ENCODE measurements at regions not wholly inside any gene's neighbourhood (a gene's known extent, or its start where the extent isn't known, plus 50 kb on each side); places are given as distances from the start of the nearest gene placed in this dataset.

DNA sequence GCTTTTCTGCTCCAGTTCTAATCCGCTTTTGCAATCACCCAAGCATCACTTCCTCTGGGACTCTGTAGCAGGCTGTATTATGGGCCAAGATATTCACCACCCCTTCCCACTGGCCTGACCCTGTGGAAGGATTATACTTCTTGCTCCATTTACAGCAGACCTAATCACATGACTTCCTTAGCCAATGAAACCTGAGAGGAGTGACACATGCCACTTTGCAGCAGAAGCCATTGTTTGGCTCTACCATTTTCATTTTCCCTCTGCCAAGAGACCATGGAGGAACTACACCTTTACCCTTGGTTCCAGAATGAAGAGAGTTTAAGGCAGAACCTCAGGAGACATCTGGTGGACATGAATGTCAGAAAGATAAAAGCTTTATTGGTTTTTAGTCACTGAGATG lies 134.9 kb upstream of the HSD17B12 start:
- no peak for DNase-seq
- Histone ChIP-seq H3K27me3 (ENCODE audit: control insufficient read depth, insufficient read depth, low read length) (peaks cover 46% of the 10 kb centered on the region), H3K4me3 (ENCODE audit: insufficient read depth, low read depth, low read length) (no peak overlapping the region), H3K36me3 (replicated peaks; ENCODE audit: control insufficient read depth, insufficient read depth, low read length) (no peaks in the 10 kb centered on the region)

DNA sequence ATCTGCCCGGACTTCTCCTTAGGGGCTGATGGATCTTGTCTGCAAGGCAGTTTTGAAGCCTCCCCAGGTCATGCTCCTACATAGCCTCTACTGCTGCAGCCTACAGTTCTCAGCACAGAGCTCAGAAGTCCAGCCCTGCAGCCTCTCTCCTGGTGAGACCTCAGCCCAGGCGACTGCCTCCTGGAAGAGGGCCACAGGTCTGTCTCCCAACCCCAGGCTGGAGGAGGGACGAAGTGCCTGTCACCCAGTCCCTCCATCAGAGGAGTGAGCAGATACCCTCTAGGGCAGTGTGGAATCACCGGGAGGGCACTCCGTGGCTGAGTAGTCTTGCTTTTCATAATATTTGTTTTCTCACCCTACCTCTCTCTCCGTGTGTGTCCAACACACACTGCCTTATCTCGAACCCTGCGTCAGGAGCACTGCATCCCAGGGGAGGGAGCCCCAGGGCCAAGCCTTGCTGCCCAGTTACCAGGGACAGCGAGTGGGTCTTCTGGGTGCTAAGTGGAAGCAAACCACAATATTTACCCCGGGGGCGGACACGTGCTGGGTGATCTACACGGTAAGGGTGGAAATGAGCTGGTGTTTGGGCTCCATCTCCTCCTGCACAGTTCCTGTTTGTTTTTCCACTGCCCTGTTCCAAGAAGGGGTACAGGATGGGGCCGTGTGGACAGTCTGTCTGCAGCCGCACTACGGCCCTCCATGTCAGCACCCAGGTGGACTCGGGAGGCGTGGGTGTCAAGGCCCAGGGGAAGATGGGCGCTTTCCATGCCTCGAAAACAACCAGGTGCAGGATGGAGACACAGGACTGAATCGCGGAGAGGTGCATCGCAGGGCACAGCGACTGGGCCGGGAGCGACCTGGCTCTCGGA lies 133.7 kb upstream of the HSD17B12 start:
- H3K27me3 ChIP-seq (ENCODE audit: control insufficient read depth, insufficient read depth, low read length) = peaks cover 49% of the 10 kb centered on the region
- peak overlapping the region; percentile 42; the same call in 1 of the 2 replicates for H3K4me3 ChIP-seq (ENCODE audit: insufficient read depth, low read depth, low read length)
- H3K36me3 ChIP-seq (replicated peaks; ENCODE audit: control insufficient read depth, insufficient read depth, low read length) = no peaks in the 10 kb centered on the region

DNA sequence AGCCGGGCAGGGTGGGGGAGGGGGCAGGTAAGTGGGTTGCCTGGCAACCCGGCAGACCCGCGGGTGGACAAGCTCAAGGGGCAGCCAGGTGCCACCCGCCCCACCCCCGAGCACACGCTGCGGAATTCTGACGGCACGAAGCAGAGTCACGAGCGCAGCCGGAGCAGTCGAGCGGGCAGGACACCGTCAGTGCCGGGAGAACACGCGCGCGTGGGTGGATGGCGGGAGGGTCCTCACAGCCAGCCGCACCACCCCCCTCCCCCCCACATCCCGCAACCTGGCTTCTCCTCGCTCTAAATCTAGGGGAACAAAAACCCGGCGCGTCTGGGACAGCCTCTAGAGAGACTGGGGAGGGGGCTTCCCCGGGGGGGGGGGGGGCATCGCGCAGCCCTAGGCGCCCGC lies 133.1 kb upstream of the HSD17B12 start:
- H3K36me3 ChIP-seq (replicated peaks; ENCODE audit: control insufficient read depth, insufficient read depth, low read length) = no peaks in the 10 kb centered on the region
- DNase-seq = peak; percentile 79
- peak overlapping the region; percentile 42 for H3K4me3 ChIP-seq (ENCODE audit: insufficient read depth, low read depth, low read length)
- H3K27me3 ChIP-seq (ENCODE audit: control insufficient read depth, insufficient read depth, low read length) = peaks cover 49% of the 10 kb centered on the region

More for the DNA sequence above, 133.7 kb upstream of the HSD17B12 start:
- no peak for DNase-seq

DNA sequence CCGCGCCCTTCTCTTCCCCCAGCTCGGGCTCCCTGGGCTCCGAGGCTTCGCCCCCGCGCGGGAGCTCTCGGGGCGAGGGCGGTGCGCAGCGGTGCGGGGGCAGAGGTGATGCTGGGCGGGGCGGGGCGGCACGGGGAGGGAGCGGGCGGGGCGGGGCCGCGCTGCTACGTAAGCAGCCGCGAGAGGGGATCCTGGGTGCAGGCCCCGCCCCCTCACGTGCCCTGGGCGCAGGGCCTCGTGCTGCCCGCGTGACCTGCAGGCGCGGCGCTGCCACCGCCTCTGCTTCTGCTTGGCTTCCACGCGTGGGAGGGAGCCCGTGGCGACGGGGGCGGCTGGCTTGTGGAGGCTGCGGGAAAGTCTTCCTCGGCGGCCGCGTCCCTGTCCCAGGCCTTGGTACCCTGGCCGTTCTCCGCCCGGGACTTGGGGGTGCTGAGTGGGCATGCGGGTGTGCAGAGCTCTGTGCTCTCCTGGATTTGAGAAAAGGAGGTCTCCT lies 132.6 kb upstream of the HSD17B12 start:
- peaks cover 49% of the 10 kb centered on the region for H3K27me3 ChIP-seq (ENCODE audit: control insufficient read depth, insufficient read depth, low read length)
- peak overlapping the region; percentile 42 for H3K4me3 ChIP-seq (ENCODE audit: insufficient read depth, low read depth, low read length)
- H3K36me3 ChIP-seq (replicated peaks; ENCODE audit: control insufficient read depth, insufficient read depth, low read length) = no peaks in the 10 kb centered on the region
- DNase-seq = peak; percentile 92

DNA sequence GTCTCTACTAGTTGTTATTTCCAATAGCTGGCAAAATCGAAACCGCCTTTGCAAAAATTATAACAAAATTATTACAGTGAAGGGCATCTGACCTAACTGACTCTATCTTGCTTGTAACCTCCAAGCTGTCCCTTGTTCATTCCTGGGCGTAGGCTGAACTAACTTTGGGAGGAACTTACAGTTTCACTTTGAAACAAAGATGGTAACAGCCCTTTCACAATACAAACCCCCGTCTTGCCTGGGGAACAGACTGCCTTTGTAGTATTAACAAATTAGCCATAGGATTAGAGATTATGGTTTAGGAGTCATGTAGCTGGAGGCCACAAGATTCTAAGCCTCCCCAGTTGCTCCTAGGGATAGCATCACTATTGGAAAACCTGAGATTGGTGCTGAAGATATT lies 131.6 kb upstream of the HSD17B12 start:
- no peak for DNase-seq
- Histone ChIP-seq H3K4me3 (ENCODE audit: insufficient read depth, low read depth, low read length) (no peak overlapping the region), H3K27me3 (ENCODE audit: control insufficient read depth, insufficient read depth, low read length) (peaks cover 50% of the 10 kb centered on the region), H3K36me3 (replicated peaks; ENCODE audit: control insufficient read depth, insufficient read depth, low read length) (no peaks in the 10 kb centered on the region)

DNA sequence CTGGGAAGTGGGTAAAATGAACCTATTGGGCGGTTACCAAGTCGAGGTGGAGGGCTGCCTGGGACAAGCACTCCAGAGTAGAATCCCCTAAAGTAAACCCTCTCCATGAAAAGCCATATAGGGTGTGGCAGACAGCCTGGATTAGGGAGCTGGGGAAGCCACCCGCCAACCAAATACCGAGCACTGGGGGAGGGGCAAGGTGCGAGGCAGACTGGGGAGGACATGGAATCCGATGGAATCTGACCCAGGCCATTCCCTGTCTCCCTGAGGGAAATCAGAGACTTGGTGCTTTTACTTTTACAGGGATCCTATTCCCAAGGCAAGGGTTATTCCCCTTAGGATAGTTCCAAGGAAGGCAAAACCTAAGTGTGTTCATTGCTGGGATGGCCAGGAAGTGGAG lies 130.9 kb upstream of the HSD17B12 start:
- Histone ChIP-seq H3K4me3 (ENCODE audit: insufficient read depth, low read depth, low read length) (no peak overlapping the region), H3K36me3 (replicated peaks; ENCODE audit: control insufficient read depth, insufficient read depth, low read length) (no peaks in the 10 kb centered on the region), H3K27me3 (ENCODE audit: control insufficient read depth, insufficient read depth, low read length) (peaks cover 50% of the 10 kb centered on the region)
- DNase-seq = no peak

DNA sequence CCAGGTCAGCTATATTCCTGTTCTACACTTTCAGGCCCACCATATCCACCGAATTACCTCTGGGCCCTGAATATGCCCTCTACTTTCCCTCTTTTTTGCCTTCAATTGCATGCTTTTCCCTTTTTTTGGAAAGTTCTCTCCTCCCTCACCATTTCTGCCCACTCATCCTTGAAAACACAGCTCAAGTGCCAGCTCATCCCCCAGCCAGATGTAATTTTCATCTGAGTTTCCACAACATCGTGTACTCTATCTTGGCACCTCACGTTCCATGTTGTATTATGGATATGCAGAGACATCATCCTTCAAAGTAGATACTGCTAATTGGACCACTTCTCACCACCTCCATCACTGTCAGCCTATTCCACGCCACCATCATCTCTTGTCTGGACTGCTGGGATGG lies 129.8 kb upstream of the HSD17B12 start:
- no peak overlapping the region for H3K4me3 ChIP-seq (ENCODE audit: insufficient read depth, low read depth, low read length)
- DNase-seq = no peak
- H3K27me3 ChIP-seq (ENCODE audit: control insufficient read depth, insufficient read depth, low read length) = peaks cover 48% of the 10 kb centered on the region
- H3K36me3 ChIP-seq (replicated peaks; ENCODE audit: control insufficient read depth, insufficient read depth, low read length) = no peaks in the 10 kb centered on the region

DNA sequence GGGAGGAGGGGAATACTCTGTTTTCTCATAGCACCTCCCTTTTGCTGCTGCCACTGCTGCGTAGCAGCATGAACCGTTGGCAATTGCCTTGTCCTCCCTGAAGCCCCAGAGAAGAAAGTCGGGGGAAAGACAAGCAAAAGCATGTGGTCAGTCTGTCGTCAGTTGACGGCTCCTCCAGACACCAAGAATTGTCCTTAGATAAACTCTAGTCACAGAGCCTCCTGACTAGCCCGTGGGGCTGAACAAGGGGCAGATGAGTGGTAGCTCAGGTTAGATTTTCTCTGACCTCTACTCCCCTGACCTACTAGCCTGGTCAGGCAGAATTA lies 126.4 kb upstream of the HSD17B12 start:
- no peak overlapping the region for H3K4me3 ChIP-seq (ENCODE audit: insufficient read depth, low read depth, low read length)
- H3K36me3 ChIP-seq (replicated peaks; ENCODE audit: control insufficient read depth, insufficient read depth, low read length) = no peaks in the 10 kb centered on the region
- H3K27me3 ChIP-seq (ENCODE audit: control insufficient read depth, insufficient read depth, low read length) = peaks cover 40% of the 10 kb centered on the region
- no peak for DNase-seq

DNA sequence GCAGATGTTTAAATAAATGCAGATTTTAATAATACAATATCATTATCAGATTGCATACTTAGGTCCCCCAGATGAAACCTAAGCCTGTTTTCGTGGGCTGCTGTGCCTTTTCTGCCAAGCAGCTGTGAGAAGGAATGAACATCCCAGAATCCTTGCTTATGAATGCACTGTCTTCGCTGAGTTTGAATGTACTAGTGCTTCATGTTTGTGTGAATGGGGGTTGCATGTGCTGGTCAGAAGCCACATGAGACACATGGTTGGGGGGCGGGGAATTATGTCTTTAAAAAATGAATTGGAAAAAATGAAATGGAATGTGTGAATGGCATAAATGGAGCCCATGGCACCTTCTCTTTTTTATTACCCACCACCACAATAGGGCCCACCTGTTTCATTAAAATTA lies 125.4 kb upstream of the HSD17B12 start:
- no peak for DNase-seq
- Histone ChIP-seq H3K36me3 (replicated peaks; ENCODE audit: control insufficient read depth, insufficient read depth, low read length) (no peaks in the 10 kb centered on the region), H3K27me3 (ENCODE audit: control insufficient read depth, insufficient read depth, low read length) (peaks cover 40% of the 10 kb centered on the region), H3K4me3 (ENCODE audit: insufficient read depth, low read depth, low read length) (no peak overlapping the region)

DNA sequence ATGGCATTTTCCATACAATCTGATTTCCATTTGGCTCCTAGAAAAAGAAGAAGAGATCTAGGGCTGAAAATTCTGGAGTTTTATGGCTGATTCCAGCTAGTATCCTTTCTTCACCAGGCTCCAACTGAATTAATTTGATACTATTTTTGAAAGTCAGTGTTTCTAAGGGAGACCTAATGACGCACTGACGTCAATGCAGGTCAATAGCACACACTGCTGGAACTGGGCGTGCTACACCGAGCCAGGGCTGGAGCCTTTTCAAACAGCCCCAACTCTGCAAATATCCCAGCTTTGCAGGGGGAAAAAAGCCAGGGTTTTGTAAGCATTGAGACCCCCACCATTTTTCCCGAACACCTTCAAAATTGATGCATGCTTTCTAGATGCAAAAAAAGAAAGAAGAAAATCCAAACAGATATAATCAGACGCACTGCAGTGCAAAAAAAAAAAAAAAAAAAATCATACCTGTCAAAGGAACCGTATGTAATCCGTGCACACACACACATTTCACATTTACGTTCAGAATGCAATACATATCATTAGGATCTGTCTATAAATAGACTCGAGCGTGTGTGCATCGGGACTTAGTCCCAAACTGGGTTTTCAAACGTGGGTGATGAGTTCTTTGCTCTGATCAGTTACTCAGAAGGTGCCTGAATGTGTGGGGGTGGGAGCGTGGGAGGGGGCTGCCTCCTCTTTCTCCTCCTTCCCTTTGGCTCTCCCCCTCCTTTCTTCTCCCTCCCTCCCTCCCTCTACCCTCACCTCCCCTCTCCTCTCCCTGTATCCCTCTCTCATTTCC lies 124.5 kb upstream of the HSD17B12 start:
- H3K4me3 ChIP-seq (ENCODE audit: insufficient read depth, low read depth, low read length) = no peak overlapping the region

DNA sequence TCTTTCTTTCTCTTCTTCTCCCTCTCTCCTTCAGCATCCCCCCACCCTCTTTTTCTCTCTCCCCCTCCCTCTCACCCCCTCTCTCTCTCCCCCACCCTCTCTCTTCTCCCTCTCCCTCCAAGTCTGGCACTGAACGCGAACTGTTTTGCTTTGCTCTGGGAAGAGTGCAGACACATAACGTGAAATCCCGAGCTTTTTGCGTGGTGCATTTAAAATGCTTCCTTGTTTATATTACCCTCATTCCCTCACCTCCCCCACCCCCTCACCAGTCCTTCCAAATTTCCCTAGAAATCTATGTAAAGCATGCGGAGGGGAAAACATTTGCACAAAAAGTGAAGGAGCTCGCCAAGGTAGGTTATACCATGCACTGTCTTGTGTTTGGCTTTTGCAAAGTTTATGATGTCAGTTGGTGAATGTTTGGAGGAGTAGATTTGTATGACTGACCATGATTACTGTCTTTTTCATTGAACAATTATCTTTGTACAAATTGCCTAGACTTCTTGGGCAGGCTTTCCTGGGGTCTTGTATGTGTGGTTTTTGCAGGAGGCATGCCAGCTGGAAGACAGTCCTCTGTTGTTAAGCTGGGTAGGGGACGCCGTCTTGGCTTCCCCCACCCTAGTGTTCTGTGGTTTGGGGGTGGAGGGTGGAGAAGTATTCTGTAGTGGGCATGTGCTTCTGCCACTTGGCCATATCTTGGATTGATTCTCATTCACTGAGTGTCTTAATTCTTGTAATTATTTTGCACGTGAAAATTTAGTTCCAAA lies 123.7 kb upstream of the HSD17B12 start:
- H3K36me3 ChIP-seq (replicated peaks; ENCODE audit: control insufficient read depth, insufficient read depth, low read length) = no peaks in the 10 kb centered on the region
- DNase-seq = no peak
- H3K4me3 ChIP-seq (ENCODE audit: insufficient read depth, low read depth, low read length) = peak overlapping the region; percentile 5; the same call in 1 of the 2 replicates
- H3K27me3 ChIP-seq (ENCODE audit: control insufficient read depth, insufficient read depth, low read length) = peaks cover 36% of the 10 kb centered on the region

More for the DNA sequence above, 124.5 kb upstream of the HSD17B12 start:
- Histone ChIP-seq H3K27me3 (ENCODE audit: control insufficient read depth, insufficient read depth, low read length) (peaks cover 36% of the 10 kb centered on the region), H3K36me3 (replicated peaks; ENCODE audit: control insufficient read depth, insufficient read depth, low read length) (no peaks in the 10 kb centered on the region)
- DNase-seq = no peak

DNA sequence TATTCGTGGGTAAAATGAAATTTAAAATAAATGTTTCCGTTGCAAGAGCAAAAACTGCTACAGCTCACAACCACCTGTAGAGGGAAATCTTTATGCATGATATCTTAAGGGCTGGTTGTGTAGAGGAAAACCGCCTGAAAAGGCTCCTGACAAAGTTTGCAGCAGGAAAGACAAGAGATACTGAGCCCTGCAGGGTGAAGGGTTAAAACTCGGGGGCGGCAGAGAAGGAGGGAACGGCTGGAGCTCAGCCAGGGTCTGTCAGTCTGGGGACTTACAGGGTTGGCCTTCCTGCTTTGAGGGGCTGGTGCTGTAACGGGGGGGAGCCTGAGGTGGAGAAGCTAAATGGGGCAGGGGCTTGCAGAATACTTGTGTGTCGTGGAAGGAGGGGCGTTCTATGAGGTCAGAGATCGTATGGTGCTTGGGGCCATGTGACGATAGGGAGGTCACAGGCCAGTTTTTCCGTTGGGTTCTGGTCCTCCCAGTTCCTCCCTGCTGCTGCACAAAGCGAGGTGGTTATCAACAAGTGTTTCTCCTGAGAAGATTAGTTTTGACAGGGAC lies 122.9 kb upstream of the HSD17B12 start:
- peaks cover 36% of the 10 kb centered on the region for H3K27me3 ChIP-seq (ENCODE audit: control insufficient read depth, insufficient read depth, low read length)
- no peak for DNase-seq
- no peaks in the 10 kb centered on the region for H3K36me3 ChIP-seq (replicated peaks; ENCODE audit: control insufficient read depth, insufficient read depth, low read length)
- H3K4me3 ChIP-seq (ENCODE audit: insufficient read depth, low read depth, low read length) = peak overlapping the region; percentile 27

DNA sequence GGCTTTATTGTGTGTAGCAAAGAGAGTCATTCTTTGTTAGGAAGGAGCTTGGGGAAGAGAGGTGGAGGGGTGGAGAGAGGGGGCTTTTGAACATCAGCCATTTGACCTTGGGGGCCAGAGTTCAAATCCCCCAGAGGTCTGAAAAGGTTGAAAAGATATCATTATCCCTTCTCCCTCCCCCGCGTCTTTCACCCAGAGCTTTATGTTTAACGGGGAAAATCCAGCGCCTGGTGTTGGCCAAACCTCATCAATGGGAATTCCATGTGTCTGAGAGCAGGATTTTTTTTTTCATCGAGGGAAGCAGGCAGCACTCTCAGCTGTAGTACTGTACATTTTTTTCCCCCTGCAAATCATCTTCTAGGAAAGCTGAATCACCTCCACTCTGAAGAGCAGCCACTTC lies 122.4 kb upstream of the HSD17B12 start:
- peak overlapping the region; percentile 27; the same call in 1 of the 2 replicates for H3K4me3 ChIP-seq (ENCODE audit: insufficient read depth, low read depth, low read length)
- no peak for DNase-seq
- no peaks in the 10 kb centered on the region for H3K36me3 ChIP-seq (replicated peaks; ENCODE audit: control insufficient read depth, insufficient read depth, low read length)
- H3K27me3 ChIP-seq (ENCODE audit: control insufficient read depth, insufficient read depth, low read length) = peaks cover 34% of the 10 kb centered on the region

DNA sequence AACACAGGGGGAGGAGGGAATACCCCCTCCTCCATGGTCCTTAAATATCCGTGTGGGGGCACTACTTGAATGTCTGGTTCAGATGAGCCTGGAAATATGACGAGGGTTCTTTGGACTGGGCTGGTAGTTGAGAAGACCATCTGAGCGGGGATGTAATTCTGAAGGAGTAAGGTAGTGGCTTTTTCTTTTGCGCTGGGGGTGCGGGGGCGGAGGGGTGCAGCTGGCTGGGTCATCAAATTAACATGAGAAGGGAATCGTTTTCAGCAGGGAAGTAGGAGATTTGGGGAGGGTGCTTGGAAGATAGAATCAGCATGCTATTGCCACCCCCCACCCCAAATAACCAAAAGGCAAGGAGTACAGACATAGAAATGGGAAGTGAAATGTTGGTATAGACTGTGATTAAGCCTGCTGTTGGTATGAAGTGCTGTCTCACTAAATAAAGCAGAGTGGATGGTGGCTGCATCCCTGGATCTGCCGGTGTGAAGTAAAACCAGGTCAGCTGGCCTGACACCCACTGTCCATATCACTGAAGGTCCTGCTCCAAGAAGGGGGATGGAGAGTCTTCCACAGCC lies 121.9 kb upstream of the HSD17B12 start:
- Histone ChIP-seq H3K4me3 (ENCODE audit: insufficient read depth, low read depth, low read length) (0 out of 2 replicates have a peak overlapping the region, but pooled peaks have one; percentile 27), H3K36me3 (replicated peaks; ENCODE audit: control insufficient read depth, insufficient read depth, low read length) (no peaks in the 10 kb centered on the region), H3K27me3 (ENCODE audit: control insufficient read depth, insufficient read depth, low read length) (peaks cover 32% of the 10 kb centered on the region)
- DNase-seq = no peak

Data from H7 (cell line).